Muscle of leg (tissue), 3 donors: ENCODE measurements at regions not wholly inside any gene's neighbourhood (a gene's known extent, or its start where the extent isn't known, plus 50 kb on each side); places are given as distances from the start of the nearest gene placed in this dataset.

Source experiments
- DNase-seq: peaks from one replicate; pipeline ENCODE4 v3.0.0; 2013
- H3K27ac ChIP-seq: one replicate; pipeline ENCODE4 v1.5.1; 2013; ENCODE audit warnings: mild to moderate bottlenecking, low read length, control low read depth
- H3K27me3 ChIP-seq: one replicate; pipeline ENCODE4 v1.6.1; 2013; ENCODE audit warnings: low read length; ENCODE audit not compliant: control insufficient read depth, insufficient read depth
- H3K36me3 ChIP-seq: one replicate; pipeline ENCODE4 v1.6.1; 2013; ENCODE audit warnings: low read length; ENCODE audit not compliant: control insufficient read depth, insufficient read depth
- H3K4me1 ChIP-seq: one replicate; pipeline ENCODE4 v1.6.1; 2013; ENCODE audit warnings: low read length; ENCODE audit not compliant: control insufficient read depth, insufficient read depth
- H3K4me3 ChIP-seq: one replicate; pipeline ENCODE4 v1.5.1; 2013; ENCODE audit warnings: low read length, control low read depth
- H3K9me3 ChIP-seq: replicated peaks from 2 replicates; pipeline ENCODE4 v1.6.1; 2013; ENCODE audit warnings: low read depth, low read length; ENCODE audit not compliant: control insufficient read depth
- WGBS: methylation state at CpG from one replicate; pipeline ENCODE4 v1.1.5; 2013; ENCODE audit warnings: missing lambda C conversion rate; ENCODE audit not compliant: insufficient coverage; 5-methylcytosine and 5-hydroxymethylcytosine counted together

DNA sequence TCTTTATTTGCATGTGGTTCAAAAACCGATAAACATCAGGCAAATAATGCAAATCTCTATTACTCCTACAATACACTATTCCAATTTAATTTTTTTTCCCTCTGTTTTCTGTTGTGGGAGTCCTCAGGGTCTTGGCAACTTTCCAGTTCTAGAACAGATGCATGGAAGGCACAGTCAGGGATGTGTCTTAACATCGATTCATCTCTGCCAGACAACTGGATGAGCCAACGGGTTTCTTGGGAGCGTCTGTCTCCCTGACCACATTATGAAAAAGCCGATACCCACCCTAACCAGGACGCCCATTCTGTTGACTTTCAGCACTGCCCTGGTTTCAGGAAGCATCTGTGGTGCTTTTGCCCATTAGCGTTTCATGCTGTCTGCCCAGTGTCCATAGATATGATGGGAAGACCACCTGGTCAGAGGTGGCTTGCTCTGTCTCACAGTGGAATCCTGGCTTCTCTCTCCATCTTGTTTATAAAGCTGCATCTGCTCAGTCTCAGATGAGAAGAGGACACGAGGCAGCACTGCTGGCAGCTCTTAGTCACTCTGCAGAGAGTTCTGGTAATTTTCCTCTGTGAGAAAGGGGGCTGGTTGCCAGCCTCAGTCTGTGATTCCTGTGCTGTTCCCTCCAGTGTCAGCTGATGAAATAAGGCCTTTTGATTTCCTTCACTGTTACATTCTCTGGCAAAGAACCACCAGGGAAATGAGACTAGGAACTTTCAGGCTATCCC is 57.9 kb upstream of the KCNE4 start:
- H3K27ac ChIP-seq = peak overlapping the region; percentile 85
- no peaks in the 10 kb centered on the region for H3K36me3 ChIP-seq
- H3K4me1 ChIP-seq = peaks cover 9% of the 10 kb centered on the region
- H3K4me3 ChIP-seq = no peak overlapping the region
- DNase-seq = peak; percentile 98
- H3K27me3 ChIP-seq = no peaks in the 10 kb centered on the region
- WGBS = 21% methylated on average over 4 of the region's 8 CpGs
- H3K9me3 ChIP-seq = no peaks in the 10 kb centered on the region

DNA sequence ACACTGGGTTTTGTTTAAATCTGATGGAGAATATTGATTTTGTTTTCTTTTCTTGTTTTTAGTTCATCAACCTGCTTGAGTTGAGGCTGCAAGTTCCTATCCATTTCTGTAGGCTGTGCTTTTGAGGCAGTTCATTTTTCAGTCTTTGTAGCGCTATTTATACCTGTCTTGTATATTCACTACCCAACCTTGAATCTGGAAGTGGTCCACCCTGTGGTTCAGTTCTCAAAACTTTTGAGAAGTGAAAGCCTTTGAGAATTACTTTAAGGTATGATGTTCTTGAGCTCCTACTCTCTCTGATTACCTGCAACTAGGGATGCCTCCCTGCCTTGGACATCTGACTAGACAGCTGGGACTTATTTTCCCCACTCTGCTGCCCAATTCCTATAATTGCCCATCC is 53.5 kb upstream of the KCNE4 start:
- WGBS = no CpG with 5 or more reads among the region's 1 CpG

DNA sequence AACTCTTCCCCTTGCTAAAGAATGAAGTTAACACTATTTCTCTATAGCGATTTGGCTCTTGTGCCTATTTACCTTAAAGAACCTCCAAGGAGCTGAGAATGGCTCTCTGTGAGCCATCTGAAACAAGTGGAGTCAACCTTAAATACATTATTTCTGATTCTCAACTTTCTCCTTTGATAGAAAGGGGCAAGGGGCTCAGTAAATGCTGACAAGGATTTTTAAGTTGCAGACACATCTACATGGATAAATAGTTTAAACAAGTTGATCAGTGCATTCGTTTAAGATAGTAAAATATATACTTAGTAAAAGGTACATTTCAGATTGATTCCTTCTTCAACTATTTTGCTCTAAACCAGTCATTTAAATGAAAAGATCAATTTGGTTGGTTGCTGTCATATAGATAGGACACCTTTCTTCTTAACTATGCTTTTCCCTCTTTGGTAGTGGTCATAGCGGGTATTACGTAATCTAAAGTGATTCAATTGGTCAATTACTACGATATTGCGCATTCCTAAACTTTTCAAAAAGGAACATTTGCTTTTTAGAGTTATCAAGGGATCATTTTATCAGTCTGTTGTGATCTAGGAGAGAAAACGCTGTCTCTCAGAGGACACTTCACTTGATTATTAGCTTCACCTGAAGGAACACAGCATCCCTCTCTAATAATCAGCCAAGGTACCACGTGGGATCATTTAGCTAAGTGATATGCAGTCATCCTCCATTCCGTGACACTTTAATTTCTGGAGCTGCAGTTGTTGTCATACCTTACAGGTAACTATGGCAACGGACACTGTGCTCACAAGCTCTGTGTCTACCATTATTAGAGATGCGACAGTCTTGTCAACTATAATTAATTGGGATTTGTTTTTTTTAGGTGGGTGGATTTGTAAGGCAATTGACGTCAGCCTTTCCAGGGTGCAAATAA is 50.9 kb upstream of the KCNE4 start:
- Histone ChIP-seq H3K9me3 (no peaks in the 10 kb centered on the region), H3K4me3 (no peak overlapping the region), H3K36me3 (no peaks in the 10 kb centered on the region), H3K27me3 (no peaks in the 10 kb centered on the region), H3K27ac (no peak overlapping the region), H3K4me1 (no peaks in the 10 kb centered on the region)
- 71% methylated on average over 1 of the region's 12 CpGs for WGBS
- no peak for DNase-seq

More for the DNA sequence above, 53.5 kb upstream of the KCNE4 start:
- Histone ChIP-seq H3K4me3 (no peak overlapping the region), H3K27ac (no peak overlapping the region), H3K27me3 (no peaks in the 10 kb centered on the region), H3K36me3 (no peaks in the 10 kb centered on the region), H3K9me3 (no peaks in the 10 kb centered on the region), H3K4me1 (peaks cover 9% of the 10 kb centered on the region)
- no peak for DNase-seq

DNA sequence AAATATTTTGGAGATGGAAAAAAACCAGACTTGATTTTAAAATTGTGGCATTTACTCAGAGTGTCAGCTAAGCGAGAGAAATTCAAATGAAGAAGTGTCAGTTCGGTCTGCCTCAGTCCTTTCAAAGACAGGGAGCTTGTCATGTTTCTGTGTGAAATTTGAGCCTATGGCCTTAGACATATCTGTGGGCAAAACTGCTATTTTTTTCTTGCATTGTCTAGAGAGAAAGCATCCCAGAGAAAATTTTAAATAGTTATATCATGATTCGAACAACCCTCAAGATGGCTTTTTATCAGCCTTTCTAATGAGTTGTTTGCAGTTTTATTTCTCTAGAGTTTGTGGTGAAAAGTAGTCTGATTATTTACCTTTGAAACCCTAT is 50.2 kb upstream of the KCNE4 start:
- no peaks in the 10 kb centered on the region for H3K36me3 ChIP-seq
- 72% methylated on average over 2 of the region's 3 CpGs for WGBS
- no peak overlapping the region for H3K4me3 ChIP-seq
- DNase-seq = no peak
- no peaks in the 10 kb centered on the region for H3K9me3 ChIP-seq
- H3K27me3 ChIP-seq = no peaks in the 10 kb centered on the region
- no peaks in the 10 kb centered on the region for H3K4me1 ChIP-seq
- H3K27ac ChIP-seq = no peak overlapping the region
